ENCODE measurements at regions not wholly inside any gene's neighbourhood (a gene's known extent, or its start where the extent isn't known, plus 50 kb on each side); places are given as distances from the start of the nearest gene placed in this dataset.

DNA sequence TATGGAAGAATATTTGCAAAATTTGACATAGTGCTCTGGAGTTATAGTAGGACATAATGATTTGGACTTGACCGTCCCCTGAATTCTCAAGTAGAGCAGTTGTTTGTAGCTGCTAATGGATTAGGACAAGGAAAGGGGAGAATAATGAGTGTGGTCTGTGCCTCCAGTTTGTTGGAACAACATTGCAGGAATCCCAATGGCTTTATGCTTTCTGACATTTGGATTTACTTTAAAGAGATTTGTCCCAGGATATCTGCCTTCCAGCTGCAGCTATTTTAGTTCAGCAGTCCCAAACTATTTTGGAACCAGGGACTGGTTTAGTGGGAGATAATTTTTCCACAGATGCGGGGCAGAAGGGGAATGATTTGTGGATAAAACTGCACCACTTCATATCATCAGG lies 648.2 kb downstream of the SLCO4C1 start:
- H3K4me3 ChIP-seq (ENCODE audit: low read depth in 2 of 2, low read length in 1 of 2): no peak overlapping the region
- no peaks in the 10 kb centered on the region for H3K79me2 ChIP-seq (ENCODE audit: insufficient read depth)
- H3K27ac ChIP-seq (ENCODE audit: low read depth in 2 of 2, low read length in 1 of 2): no peak overlapping the region
- H3K9me2 ChIP-seq: no peaks in the 10 kb centered on the region
- no peaks in the 10 kb centered on the region for H3F3A ChIP-seq (replicated peaks; ENCODE audit: insufficient read depth)
- no peaks in the 10 kb centered on the region for H3K4me1 ChIP-seq (ENCODE audit: control insufficient read depth in 1 of 2, insufficient read depth in 2 of 2, low read depth in 1 of 2, low read length in 1 of 2)
- POLR2A ChIA-PET: no interaction called here
- H2AFZ ChIP-seq (ENCODE audit: low read depth): no peak overlapping the region
- no peak for TF ChIP-seq ELF1 (IDR thresholded peaks at IDR 0.05)
- TF ChIP-seq SMC3 (IDR thresholded peaks at IDR 0.05; ENCODE audit: low read depth, low read length): no peak
- TF ChIP-seq, protein P1, sequence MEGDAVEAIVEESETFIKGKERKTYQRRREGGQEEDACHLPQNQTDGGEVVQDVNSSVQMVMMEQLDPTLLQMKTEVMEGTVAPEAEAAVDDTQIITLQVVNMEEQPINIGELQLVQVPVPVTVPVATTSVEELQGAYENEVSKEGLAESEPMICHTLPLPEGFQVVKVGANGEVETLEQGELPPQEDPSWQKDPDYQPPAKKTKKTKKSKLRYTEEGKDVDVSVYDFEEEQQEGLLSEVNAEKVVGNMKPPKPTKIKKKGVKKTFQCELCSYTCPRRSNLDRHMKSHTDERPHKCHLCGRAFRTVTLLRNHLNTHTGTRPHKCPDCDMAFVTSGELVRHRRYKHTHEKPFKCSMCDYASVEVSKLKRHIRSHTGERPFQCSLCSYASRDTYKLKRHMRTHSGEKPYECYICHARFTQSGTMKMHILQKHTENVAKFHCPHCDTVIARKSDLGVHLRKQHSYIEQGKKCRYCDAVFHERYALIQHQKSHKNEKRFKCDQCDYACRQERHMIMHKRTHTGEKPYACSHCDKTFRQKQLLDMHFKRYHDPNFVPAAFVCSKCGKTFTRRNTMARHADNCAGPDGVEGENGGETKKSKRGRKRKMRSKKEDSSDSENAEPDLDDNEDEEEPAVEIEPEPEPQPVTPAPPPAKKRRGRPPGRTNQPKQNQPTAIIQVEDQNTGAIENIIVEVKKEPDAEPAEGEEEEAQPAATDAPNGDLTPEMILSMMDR (IDR thresholded peaks at IDR 0.05): no peak
- TF ChIP-seq, protein P2, sequence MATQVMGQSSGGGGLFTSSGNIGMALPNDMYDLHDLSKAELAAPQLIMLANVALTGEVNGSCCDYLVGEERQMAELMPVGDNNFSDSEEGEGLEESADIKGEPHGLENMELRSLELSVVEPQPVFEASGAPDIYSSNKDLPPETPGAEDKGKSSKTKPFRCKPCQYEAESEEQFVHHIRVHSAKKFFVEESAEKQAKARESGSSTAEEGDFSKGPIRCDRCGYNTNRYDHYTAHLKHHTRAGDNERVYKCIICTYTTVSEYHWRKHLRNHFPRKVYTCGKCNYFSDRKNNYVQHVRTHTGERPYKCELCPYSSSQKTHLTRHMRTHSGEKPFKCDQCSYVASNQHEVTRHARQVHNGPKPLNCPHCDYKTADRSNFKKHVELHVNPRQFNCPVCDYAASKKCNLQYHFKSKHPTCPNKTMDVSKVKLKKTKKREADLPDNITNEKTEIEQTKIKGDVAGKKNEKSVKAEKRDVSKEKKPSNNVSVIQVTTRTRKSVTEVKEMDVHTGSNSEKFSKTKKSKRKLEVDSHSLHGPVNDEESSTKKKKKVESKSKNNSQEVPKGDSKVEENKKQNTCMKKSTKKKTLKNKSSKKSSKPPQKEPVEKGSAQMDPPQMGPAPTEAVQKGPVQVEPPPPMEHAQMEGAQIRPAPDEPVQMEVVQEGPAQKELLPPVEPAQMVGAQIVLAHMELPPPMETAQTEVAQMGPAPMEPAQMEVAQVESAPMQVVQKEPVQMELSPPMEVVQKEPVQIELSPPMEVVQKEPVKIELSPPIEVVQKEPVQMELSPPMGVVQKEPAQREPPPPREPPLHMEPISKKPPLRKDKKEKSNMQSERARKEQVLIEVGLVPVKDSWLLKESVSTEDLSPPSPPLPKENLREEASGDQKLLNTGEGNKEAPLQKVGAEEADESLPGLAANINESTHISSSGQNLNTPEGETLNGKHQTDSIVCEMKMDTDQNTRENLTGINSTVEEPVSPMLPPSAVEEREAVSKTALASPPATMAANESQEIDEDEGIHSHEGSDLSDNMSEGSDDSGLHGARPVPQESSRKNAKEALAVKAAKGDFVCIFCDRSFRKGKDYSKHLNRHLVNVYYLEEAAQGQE (IDR thresholded peaks at IDR 0.05; ENCODE audit: low read depth, low read length): no peak
- TF ChIP-seq FOXM1 (IDR thresholded peaks at IDR 0.05; ENCODE audit: low read depth): no peak
- TF ChIP-seq RFX5 (IDR thresholded peaks at IDR 0.05; ENCODE audit: low read length): no peak
- TF ChIP-seq GATA2 (CRISPR knock-in tag; IDR thresholded peaks at IDR 0.05): no peak
- no peak for TF ChIP-seq NFIC (IDR thresholded peaks at IDR 0.05; ENCODE audit: borderline replicate concordance)
- no peak for TF ChIP-seq CHD2 (IDR thresholded peaks at IDR 0.05; ENCODE audit: low read length, partially characterized antibody)
- no peak for TF ChIP-seq ZBTB33 (IDR thresholded peaks at IDR 0.05; ENCODE audit: borderline replicate concordance, low read depth)
- no peak for TF ChIP-seq RCOR1 (IDR thresholded peaks at IDR 0.05; ENCODE audit: low read length)
- no peak for TF ChIP-seq POLR2AphosphoS5 (IDR thresholded peaks at IDR 0.05; ENCODE audit: low read depth, low read length)
- TF ChIP-seq FOSL2 (IDR thresholded peaks at IDR 0.05; ENCODE audit: borderline replicate concordance, low read depth): no peak
- TF ChIP-seq TAF1 (IDR thresholded peaks at IDR 0.05; ENCODE audit: borderline replicate concordance, low read depth, low read length): no peak
- no peak for TF ChIP-seq EZH2phosphoT487 (IDR thresholded peaks at IDR 0.05; ENCODE audit: borderline replicate concordance, low read depth)
- TF ChIP-seq TEAD4 (IDR thresholded peaks at IDR 0.05; ENCODE audit: borderline replicate concordance, insufficient read depth): no peak
- TF ChIP-seq RAD21 (IDR thresholded peaks at IDR 0.05; ENCODE audit: low read length): no peak
- DNase-seq: no peak
- CTCF ChIA-PET: no interaction called here
- H3K4me2 ChIP-seq: no peak overlapping the region
- no peaks in the 10 kb centered on the region for H4K20me1 ChIP-seq (ENCODE audit: insufficient read depth)
- no peak overlapping the region for H3K9ac ChIP-seq
- no peaks in the 10 kb centered on the region for H3K9me3 ChIP-seq
- no peaks in the 10 kb centered on the region for H3K36me3 ChIP-seq (replicated peaks in 1 of 2; ENCODE audit: control insufficient read depth in 1 of 2, insufficient read depth in 2 of 2, low read length in 1 of 2)
- H3K27me3 ChIP-seq (ENCODE audit: insufficient read depth): no peaks in the 10 kb centered on the region
- whole genome bisulfite sequencing (ENCODE audit: low lambda C conversion rate): 49% methylated on average over 2 of the region's 2 CpGs

Measured in SK-N-SH (cell line).